ENCODE measurements at regions not wholly inside any gene's neighbourhood (a gene's known extent, or its start where the extent isn't known, plus 50 kb on each side); places are given as distances from the start of the nearest gene placed in this dataset.

DNA sequence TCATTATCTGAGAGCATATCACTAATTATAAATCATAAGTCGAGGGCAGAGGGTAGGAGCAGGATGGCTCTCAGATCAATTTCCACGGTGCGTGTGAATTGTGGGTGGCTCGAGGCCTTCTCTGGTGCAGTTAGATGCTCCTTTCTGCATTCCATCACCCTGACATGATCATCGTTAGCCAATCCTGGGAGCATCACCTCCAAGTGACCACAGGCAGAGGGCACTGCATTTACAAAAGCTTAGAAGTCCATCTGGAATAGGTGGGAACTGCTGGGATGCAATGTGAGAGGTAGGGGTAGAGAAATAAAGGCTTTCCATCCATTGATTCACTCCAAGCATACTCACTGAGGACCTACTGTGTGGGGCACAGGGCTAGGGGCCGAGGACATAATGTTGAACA is 538.2 kb upstream of the TBX3 start:
- TF ChIP-seq POLR2A (IDR thresholded peaks at IDR 0.05; ENCODE audit: extremely low read depth, insufficient read length): no peak
- TF ChIP-seq, protein P1, sequence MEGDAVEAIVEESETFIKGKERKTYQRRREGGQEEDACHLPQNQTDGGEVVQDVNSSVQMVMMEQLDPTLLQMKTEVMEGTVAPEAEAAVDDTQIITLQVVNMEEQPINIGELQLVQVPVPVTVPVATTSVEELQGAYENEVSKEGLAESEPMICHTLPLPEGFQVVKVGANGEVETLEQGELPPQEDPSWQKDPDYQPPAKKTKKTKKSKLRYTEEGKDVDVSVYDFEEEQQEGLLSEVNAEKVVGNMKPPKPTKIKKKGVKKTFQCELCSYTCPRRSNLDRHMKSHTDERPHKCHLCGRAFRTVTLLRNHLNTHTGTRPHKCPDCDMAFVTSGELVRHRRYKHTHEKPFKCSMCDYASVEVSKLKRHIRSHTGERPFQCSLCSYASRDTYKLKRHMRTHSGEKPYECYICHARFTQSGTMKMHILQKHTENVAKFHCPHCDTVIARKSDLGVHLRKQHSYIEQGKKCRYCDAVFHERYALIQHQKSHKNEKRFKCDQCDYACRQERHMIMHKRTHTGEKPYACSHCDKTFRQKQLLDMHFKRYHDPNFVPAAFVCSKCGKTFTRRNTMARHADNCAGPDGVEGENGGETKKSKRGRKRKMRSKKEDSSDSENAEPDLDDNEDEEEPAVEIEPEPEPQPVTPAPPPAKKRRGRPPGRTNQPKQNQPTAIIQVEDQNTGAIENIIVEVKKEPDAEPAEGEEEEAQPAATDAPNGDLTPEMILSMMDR (IDR thresholded peaks at IDR 0.05; ENCODE audit: low read depth, low read length): no peak
